Renal cortical epithelial cell (primary cell): ENCODE measurements at regions not wholly inside any gene's neighbourhood (a gene's known extent, or its start where the extent isn't known, plus 50 kb on each side); places are given as distances from the start of the nearest gene placed in this dataset.
"Not testable (repeated sequence)": the region's sequence is repeated elsewhere in the genome, so short reads cannot be mapped to it uniquely, and the experiment has no call there.

ENCODE experiments used
- DNase-seq: peaks from one replicate; pipeline ENCODE4 v3.0.0-alpha.2; 2011; ENCODE audit warnings: low read depth

GRCh38 chr15:88965097-88965496 lies 51.9 kb upstream of the MFGE8 start:
- not testable (repeated sequence) for DNase-seq

- DNase-seq = no peak
Observed at GRCh38 chr15:88970232-88970631, 57.1 kb upstream of the MFGE8 start.

- DNase-seq = peak; percentile 47
Observed at GRCh38 chr15:88974392-88974791, 61.2 kb upstream of the MFGE8 start.

DNA sequence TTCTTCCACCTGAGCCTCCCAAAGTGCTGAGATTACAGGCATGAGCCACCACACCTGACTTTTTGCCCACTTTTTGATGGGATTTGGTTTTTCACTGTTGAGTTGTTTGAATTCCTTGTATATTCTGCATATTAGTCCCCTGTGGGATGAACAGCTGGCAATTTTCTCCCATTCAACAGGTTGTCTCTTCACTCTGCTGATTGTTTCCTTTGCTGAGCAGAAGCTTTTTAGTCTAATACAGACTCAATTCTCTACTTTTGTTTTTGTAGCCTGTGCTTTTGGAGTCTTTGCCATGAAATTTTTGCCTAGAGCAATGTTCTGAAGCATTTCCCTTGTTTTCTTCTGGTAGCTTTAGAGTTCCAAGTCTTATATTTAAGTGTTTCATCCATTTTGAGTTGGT lies 62.7 kb upstream of the MFGE8 start:
- DNase-seq = peak; percentile 12

DNA sequence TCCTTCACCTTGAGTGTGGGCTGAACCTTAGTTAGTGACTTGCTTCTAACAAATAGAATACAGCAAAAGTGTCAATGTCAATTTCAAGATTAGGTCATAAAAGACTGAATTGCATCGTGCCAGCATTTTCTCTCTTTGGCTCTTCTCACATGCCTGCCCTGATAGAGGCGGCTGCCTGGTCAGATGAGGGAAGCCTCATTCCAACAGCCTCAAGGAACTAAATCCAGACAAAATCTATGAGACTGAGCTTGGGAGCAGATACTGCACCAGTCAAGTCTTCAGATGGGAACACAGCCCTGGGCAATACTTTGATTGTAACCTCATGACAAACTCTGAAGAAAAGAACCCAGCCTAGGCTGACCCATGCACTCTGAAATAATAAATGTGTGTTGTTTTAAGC lies 63.5 kb upstream of the MFGE8 start:
- no peak for DNase-seq

DNA sequence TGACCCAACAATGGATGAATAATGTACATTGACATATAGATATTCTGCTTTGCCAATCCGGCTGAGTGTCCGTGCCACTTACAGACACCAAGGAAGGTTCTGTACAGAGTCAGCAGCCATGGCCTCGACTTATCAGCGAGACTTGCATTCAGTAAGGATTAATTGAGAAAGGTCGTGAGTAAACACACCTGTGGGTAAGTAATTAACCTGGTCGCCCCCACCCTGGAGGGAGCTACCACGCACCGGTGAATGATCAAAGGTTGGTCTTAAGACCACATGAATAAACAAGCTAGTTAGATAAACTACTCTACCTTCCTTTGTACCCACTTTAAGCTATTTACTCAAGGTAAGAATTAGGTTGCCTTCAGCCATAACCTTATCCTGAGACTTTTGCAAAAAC lies 66.5 kb upstream of the MFGE8 start:
- DNase-seq = no peak

DNA sequence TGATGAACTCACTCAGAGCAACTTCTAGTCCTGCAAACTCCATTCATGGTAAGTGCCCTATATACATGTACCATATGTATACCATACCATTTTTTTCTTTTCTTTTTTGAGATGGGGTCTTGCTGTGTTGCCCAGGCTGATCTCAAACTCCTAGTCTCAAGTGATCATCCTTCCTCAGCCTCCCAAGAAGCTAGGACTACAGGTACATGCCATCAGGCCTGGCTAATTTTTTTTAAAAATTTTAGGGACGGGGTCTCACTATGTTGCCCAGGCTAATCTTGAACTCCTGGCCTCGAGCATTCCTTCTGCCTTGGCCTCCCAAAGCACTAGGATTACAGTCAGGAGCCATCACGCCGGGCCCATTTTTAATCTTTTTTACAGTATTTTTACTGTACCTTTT lies 67.3 kb upstream of the MFGE8 start:
- DNase-seq = no peak

DNA sequence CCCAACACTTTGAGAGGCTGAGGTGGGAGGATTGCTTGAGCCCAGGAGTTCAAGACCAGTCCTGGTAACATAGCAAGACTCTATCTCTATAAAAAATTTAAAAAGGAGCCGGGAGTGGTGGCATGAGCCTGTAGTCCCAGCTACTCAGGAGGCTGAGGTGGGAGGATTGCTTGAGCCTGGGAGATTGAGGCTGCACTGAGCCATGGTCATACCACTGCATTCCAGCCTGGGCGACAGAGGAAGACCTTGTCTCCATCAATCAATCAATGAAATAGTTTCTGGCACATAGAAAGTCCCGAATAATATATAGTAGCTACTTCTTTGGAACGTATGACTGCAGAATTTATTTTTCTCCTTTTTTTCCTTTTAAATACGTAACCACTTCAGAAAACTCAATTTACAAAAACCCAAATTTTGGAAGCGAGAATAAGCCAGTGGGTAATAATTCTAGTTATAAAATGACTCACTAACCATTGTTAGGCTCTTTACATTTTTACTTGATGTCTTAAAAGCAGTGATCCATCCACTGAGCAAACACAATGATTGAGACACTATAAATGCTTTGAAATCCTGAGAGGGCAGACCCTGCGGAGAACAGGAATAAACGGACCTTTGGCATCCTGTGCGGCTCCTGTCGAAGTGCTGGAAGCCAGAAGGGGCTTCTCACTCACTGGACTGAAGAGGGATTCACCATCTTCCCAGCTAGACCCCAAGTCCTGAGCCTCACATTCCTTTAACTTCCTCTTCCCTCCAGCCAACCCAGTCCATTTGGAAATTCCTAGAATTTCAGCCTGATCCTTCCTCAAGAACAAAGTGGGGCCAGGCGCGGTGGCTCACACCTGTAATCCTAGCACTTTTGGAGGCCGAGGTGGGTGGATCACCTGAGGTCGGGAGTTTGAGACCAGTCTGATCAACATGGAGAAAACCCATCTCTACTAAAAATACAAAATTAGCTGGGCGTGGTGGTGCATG lies 68.4 kb upstream of the MFGE8 start:
- DNase-seq = peak; percentile 91

DNA sequence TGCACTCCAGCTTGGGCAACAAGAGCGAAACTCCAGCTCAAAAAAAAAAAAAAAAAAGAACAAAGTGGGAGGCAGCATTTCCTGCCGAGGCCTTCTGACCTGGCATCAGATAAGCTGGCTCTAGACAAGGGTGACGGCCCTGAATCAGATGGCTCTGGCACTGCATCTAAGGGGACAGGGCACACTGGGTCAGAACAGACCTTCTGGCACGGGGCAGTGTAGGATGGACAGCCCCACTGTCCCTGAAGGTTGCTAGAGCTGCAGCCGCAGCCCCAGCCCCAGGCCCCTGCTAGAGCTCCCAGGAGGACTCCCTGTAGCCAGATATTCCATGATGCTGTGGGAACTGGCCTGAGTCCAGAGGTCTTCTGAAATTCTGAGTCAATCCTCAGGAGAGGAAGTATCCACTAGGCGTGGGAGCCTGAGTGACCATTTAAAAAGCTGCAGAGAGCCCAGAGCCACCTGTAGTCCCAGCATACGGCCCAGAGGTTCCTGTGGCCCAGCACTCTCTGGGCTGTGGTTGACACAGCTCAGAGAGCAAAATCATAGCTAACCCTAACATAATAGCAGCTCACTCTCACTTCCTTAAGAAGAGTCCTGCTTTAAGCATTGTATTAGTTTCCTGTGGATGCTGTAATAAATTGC lies 69.2 kb upstream of the MFGE8 start:
- DNase-seq = peak; percentile 83

DNA sequence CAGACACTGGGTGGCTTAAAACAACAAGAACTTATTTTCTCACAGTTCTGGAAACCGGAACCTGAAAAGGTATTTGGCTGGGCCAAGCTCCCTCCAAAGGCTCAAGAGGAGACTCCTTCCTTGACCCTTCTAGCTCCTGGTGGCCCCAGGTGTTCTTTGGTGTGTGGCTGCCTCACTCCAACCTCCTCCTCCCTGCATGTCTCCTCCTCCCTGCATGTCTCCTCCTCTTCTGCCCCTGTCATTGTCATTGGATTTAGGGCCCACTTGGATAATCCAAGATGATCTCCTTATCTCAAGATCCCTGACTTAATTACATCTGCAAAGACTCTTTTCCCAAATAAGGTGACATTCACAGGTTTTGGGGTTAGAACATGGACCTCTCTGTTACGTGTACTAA lies 69.8 kb upstream of the MFGE8 start:
- DNase-seq = no peak

- no peak for DNase-seq
Observed at GRCh38 chr15:88983861-88984429, 70.8 kb upstream of the MFGE8 start.

GRCh38 chr15:88985547-88986393 lies 72.6 kb upstream of the MFGE8 start:
- DNase-seq = no peak

GRCh38 chr15:88986949-88987590 lies 73.9 kb upstream of the MFGE8 start:
- no peak for DNase-seq

GRCh38 chr15:88987591-88987933 lies 74.4 kb upstream of the MFGE8 start:
- DNase-seq = no peak

DNA sequence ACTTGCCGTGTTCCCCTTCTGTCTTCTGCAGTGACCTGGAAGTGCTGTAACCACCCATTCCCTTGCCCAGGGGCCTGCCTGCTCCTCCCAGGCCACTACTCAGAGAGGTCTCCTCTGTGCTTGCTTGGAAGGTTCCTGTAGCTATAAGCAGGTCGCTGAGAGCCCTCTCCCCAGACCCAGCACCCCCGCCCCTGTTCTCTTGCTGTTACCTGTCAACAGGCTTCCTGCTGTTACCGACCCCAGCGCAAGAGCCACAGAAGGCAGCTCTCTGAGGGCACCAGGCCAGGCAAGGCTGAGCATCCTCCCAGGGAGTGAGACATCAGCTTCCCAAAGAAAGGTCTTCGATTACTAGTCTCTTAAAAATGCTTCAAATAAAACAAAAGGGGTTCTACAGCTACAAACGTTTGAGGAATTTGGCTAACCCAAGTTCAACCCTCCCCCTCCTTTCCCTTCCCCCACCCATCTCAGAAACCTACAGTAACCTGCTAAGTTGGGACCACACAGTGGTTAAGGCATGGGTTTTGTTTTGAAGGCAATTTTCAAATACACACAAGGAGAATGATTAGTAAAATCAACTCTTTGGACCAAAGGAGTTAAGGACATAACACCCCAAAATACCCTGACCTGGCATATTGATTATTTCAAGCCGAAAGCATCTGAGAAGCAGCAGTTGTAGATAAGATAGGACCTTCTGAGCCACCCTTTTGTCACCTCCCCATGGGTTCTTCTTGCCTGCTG lies 74.9 kb upstream of the MFGE8 start:
- DNase-seq = no peak

DNA sequence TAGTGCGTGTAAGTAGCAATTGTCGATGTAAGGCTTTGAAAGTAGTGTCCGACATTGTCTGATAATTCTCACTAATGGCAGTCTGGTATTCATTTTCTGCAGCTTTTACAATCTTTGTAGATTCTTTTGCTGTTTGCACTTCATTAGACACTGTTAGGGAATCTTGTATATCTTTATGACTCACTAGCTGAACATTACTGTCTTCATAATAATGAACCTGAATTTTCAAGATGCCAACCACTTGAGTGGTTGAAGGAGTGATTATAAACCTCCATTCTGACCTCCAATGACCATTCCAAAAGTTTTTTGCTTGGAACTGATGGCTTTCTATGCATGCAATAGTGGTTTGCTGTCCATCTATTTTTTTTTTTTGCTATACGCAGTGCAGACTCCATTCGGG lies 76.4 kb upstream of the MFGE8 start:
- DNase-seq = peak; percentile 69

- DNase-seq = no peak
Observed at GRCh38 chr15:88990185-88990679, 77.1 kb upstream of the MFGE8 start.

GRCh38 chr15:88992216-88992615 lies 79.0 kb upstream of the MFGE8 start:
- DNase-seq = peak; percentile 28

DNA sequence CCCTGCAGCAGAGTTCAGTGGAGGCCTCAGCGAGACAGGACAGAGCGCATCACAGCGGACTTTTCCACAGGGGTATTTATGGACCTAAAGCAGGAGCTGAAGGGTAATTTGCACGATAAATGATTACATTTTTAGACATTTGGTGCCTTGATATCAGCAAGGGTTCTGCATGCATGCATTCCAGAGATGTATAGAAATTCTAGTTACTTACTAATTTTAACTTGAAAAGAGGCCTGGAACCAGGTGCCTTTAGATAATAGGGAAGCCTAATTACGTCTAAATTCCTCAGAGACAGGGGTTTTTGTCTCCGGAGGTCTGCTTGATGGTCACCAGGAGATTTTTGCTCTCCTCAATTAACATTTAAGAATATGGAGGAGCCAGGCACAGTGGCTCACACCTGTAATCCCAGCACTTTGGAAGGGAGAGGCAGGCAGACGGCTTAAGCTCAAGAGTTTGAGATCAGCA lies 79.8 kb upstream of the MFGE8 start:
- DNase-seq = no peak

DNA sequence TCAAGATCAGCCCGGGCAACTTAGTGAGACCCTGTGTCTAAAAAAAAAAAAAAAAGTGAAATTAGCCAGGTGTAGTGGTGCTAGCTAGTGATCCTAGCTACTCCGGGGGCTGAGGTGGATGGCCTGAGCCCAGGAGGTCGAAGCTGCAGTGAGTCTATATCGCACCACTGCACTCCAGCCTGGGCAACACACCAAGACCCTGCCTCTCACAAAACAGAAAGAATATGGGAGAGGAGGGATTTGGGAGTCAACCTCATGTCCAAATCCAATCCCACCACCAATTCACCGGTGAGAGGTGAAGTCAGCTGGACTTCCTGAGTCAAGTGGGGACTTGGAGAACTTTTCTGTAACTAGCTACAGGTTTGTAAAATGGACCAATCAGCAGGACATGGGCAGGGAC lies 80.5 kb upstream of the MFGE8 start:
- DNase-seq = no peak

- DNase-seq = no peak
Observed at GRCh38 chr15:88994286-88994685, 81.1 kb upstream of the MFGE8 start.
